ENCODE measurements at regions not wholly inside any gene's neighbourhood (a gene's known extent, or its start where the extent isn't known, plus 50 kb on each side); places are given as distances from the start of the nearest gene placed in this dataset.

- no peak for DNase-seq
- H3K4me3 ChIP-seq (ENCODE audit: low read length in 2 of 2) = no peak overlapping the region
- H3K27ac ChIP-seq (ENCODE audit: low read depth in 1 of 2, low read length in 2 of 2) = no peak overlapping the region
- no peaks in the 10 kb centered on the region for H3K27me3 ChIP-seq (ENCODE audit: control insufficient read depth in 1 of 2, insufficient read depth in 2 of 2, low read length in 1 of 2)
- H3K36me3 ChIP-seq (ENCODE audit: control insufficient read depth in 1 of 2, insufficient read depth in 2 of 2, low read length in 1 of 2) = no peaks in the 10 kb centered on the region
- peaks cover 0 to 2% of the 10 kb centered on the region in 2 donors for H3K4me1 ChIP-seq (ENCODE audit: control insufficient read depth in 1 of 2, insufficient read depth in 2 of 2, low read length in 2 of 2)
- no peaks in the 10 kb centered on the region for H3K9me3 ChIP-seq (ENCODE audit: control insufficient read depth, low read length)
- 12 to 54% methylated on average over 2 of the region's 2 CpGs for WGBS, 2 donors
- intact Hi-C loops (cut with DNase I) = loop anchor here in 1 of 2 donors (10.0 kb wide), 1 partner anchor 73 kb away; the partner anchor contains the start of gene PHACTR2
- no peak for ATAC-seq (ENCODE audit: low FRiP score)
Observed at GRCh38 chr6:143601504-143601903, 76.3 kb upstream of the PHACTR2 start.

GRCh38 chr6:143600821-143601220 lies 76.9 kb upstream of the PHACTR2 start:
- Histone ChIP-seq H3K27ac (ENCODE audit: low read depth in 1 of 2, low read length in 2 of 2) (no peak overlapping the region), H3K36me3 (ENCODE audit: control insufficient read depth in 1 of 2, insufficient read depth in 2 of 2, low read length in 1 of 2) (no peaks in the 10 kb centered on the region), H3K9me3 (ENCODE audit: control insufficient read depth, low read length) (no peaks in the 10 kb centered on the region), H3K4me3 (ENCODE audit: low read length in 2 of 2) (no peak overlapping the region), H3K27me3 (ENCODE audit: control insufficient read depth in 1 of 2, insufficient read depth in 2 of 2, low read length in 1 of 2) (no peaks in the 10 kb centered on the region), H3K4me1 (ENCODE audit: control insufficient read depth in 1 of 2, insufficient read depth in 2 of 2, low read length in 2 of 2) (peaks cover 0 to 7% of the 10 kb centered on the region in 2 donors)
- ATAC-seq (ENCODE audit: low FRiP score) (no peak), DNase-seq (no peak)
- WGBS, 2 donors = 95 to 96% methylated on average over 2 of the region's 2 CpGs
- intact Hi-C loops (cut with DNase I) = loop anchor here in 1 of 2 donors (10.0 kb wide), 1 partner anchor 74 kb away; the partner anchor contains the start of gene PHACTR2

- intact Hi-C loops (cut with DNase I) = no loop called here
- ATAC-seq (ENCODE audit: low FRiP score) = no peak
- DNase-seq = no peak
- WGBS, 2 donors = 95 to 96% methylated on average over 3 of the region's 3 CpGs
- Histone ChIP-seq H3K27me3 (ENCODE audit: control insufficient read depth in 1 of 2, insufficient read depth in 2 of 2, low read length in 1 of 2) (no peaks in the 10 kb centered on the region), H3K4me3 (ENCODE audit: low read length in 2 of 2) (no peak overlapping the region), H3K36me3 (ENCODE audit: control insufficient read depth in 1 of 2, insufficient read depth in 2 of 2, low read length in 1 of 2) (no peaks in the 10 kb centered on the region), H3K4me1 (ENCODE audit: control insufficient read depth in 1 of 2, insufficient read depth in 2 of 2, low read length in 2 of 2) (peaks cover 0 to 7% of the 10 kb centered on the region in 2 donors), H3K27ac (ENCODE audit: low read depth in 1 of 2, low read length in 2 of 2) (no peak overlapping the region), H3K9me3 (ENCODE audit: control insufficient read depth, low read length) (no peaks in the 10 kb centered on the region)
Observed at GRCh38 chr6:143598466-143599080, 79.2 kb upstream of the PHACTR2 start.

- H3K27ac ChIP-seq (ENCODE audit: low read depth in 1 of 2, low read length in 2 of 2) = no peak overlapping the region
- peaks cover 0 to 7% of the 10 kb centered on the region in 2 donors for H3K4me1 ChIP-seq (ENCODE audit: control insufficient read depth in 1 of 2, insufficient read depth in 2 of 2, low read length in 2 of 2)
- no peaks in the 10 kb centered on the region for H3K36me3 ChIP-seq (ENCODE audit: control insufficient read depth in 1 of 2, insufficient read depth in 2 of 2, low read length in 1 of 2)
- H3K9me3 ChIP-seq (ENCODE audit: control insufficient read depth, low read length) = no peaks in the 10 kb centered on the region
- WGBS, 2 donors = 18 to 24% methylated on average over 4 of the region's 4 CpGs
- intact Hi-C loops (cut with DNase I) = no loop called here
- peak; percentile 72 to 75 for DNase-seq
- peak; percentile 73 for ATAC-seq (ENCODE audit: low FRiP score)
- no peak overlapping the region for H3K4me3 ChIP-seq (ENCODE audit: low read length in 2 of 2)
- H3K27me3 ChIP-seq (ENCODE audit: control insufficient read depth in 1 of 2, insufficient read depth in 2 of 2, low read length in 1 of 2) = no peaks in the 10 kb centered on the region
Observed at GRCh38 chr6:143596866-143597265, 80.9 kb upstream of the PHACTR2 start.

- 31 to 36% methylated on average over 5 of the region's 5 CpGs for WGBS, 2 donors
- intact Hi-C loops (cut with DNase I) = no loop called here
- DNase-seq (no peak), ATAC-seq (ENCODE audit: low FRiP score) (no peak)
- Histone ChIP-seq H3K9me3 (ENCODE audit: control insufficient read depth, low read length) (no peaks in the 10 kb centered on the region), H3K27me3 (ENCODE audit: control insufficient read depth in 1 of 2, insufficient read depth in 2 of 2, low read length in 1 of 2) (no peaks in the 10 kb centered on the region), H3K36me3 (ENCODE audit: control insufficient read depth in 1 of 2, insufficient read depth in 2 of 2, low read length in 1 of 2) (no peaks in the 10 kb centered on the region), H3K4me1 (ENCODE audit: control insufficient read depth in 1 of 2, insufficient read depth in 2 of 2, low read length in 2 of 2) (peaks cover 0 to 7% of the 10 kb centered on the region in 2 donors), H3K27ac (ENCODE audit: low read depth in 1 of 2, low read length in 2 of 2) (no peak overlapping the region), H3K4me3 (ENCODE audit: low read length in 2 of 2) (no peak overlapping the region)
Observed at GRCh38 chr6:143595251-143596036, 82.3 kb upstream of the PHACTR2 start.

GRCh38 chr6:143594647-143595046 lies 83.1 kb upstream of the PHACTR2 start:
- H3K4me1 ChIP-seq (ENCODE audit: control insufficient read depth in 1 of 2, insufficient read depth in 2 of 2, low read length in 2 of 2) = peaks cover 0 to 7% of the 10 kb centered on the region in 2 donors
- H3K27me3 ChIP-seq (ENCODE audit: control insufficient read depth in 1 of 2, insufficient read depth in 2 of 2, low read length in 1 of 2) = no peaks in the 10 kb centered on the region
- no peaks in the 10 kb centered on the region for H3K9me3 ChIP-seq (ENCODE audit: control insufficient read depth, low read length)
- peak overlapping the region in 1 of 2 donors; percentile 9 for H3K27ac ChIP-seq (ENCODE audit: low read depth in 1 of 2, low read length in 2 of 2)
- no peak for ATAC-seq (ENCODE audit: low FRiP score)
- intact Hi-C loops (cut with DNase I) = no loop called here
- WGBS, 2 donors = 86 to 89% methylated on average over 4 of the region's 4 CpGs
- no peak overlapping the region for H3K4me3 ChIP-seq (ENCODE audit: low read length in 2 of 2)
- H3K36me3 ChIP-seq (ENCODE audit: control insufficient read depth in 1 of 2, insufficient read depth in 2 of 2, low read length in 1 of 2) = no peaks in the 10 kb centered on the region
- no peak for DNase-seq

GRCh38 chr6:143592335-143592734 lies 80.8 kb upstream of the FUCA2 start:
- no peak overlapping the region for H3K27ac ChIP-seq (ENCODE audit: low read depth in 1 of 2, low read length in 2 of 2)
- 76 to 79% methylated on average over 6 of the region's 6 CpGs for WGBS, 2 donors
- DNase-seq = no peak
- intact Hi-C loops (cut with DNase I) = no loop called here
- H3K9me3 ChIP-seq (ENCODE audit: control insufficient read depth, low read length) = no peaks in the 10 kb centered on the region
- no peak for ATAC-seq (ENCODE audit: low FRiP score)
- H3K27me3 ChIP-seq (ENCODE audit: control insufficient read depth in 1 of 2, insufficient read depth in 2 of 2, low read length in 1 of 2) = no peaks in the 10 kb centered on the region
- no peaks in the 10 kb centered on the region for H3K36me3 ChIP-seq (ENCODE audit: control insufficient read depth in 1 of 2, insufficient read depth in 2 of 2, low read length in 1 of 2)
- no peak overlapping the region for H3K4me3 ChIP-seq (ENCODE audit: low read length in 2 of 2)
- peaks cover 0 to 7% of the 10 kb centered on the region in 2 donors for H3K4me1 ChIP-seq (ENCODE audit: control insufficient read depth in 1 of 2, insufficient read depth in 2 of 2, low read length in 2 of 2)

- Histone ChIP-seq H3K27me3 (ENCODE audit: control insufficient read depth in 1 of 2, insufficient read depth in 2 of 2, low read length in 1 of 2) (no peaks in the 10 kb centered on the region), H3K27ac (ENCODE audit: low read depth in 1 of 2, low read length in 2 of 2) (no peak overlapping the region), H3K36me3 (ENCODE audit: control insufficient read depth in 1 of 2, insufficient read depth in 2 of 2, low read length in 1 of 2) (no peaks in the 10 kb centered on the region), H3K9me3 (ENCODE audit: control insufficient read depth, low read length) (no peaks in the 10 kb centered on the region), H3K4me3 (ENCODE audit: low read length in 2 of 2) (no peak overlapping the region), H3K4me1 (ENCODE audit: control insufficient read depth in 1 of 2, insufficient read depth in 2 of 2, low read length in 2 of 2) (peaks cover 0 to 4% of the 10 kb centered on the region in 2 donors)
- intact Hi-C loops (cut with DNase I) = no loop called here
- WGBS, 2 donors = 98 to 99% methylated on average over 4 of the region's 4 CpGs
- ATAC-seq (ENCODE audit: low FRiP score) = no peak
- DNase-seq = no peak
Observed at GRCh38 chr6:143591441-143591840, 79.9 kb upstream of the FUCA2 start.

GRCh38 chr6:143589162-143589561 lies 77.6 kb upstream of the FUCA2 start:
- no peaks in the 10 kb centered on the region for H3K36me3 ChIP-seq (ENCODE audit: control insufficient read depth in 1 of 2, insufficient read depth in 2 of 2, low read length in 1 of 2)
- ATAC-seq (ENCODE audit: low FRiP score) = no peak
- intact Hi-C loops (cut with DNase I) = no loop called here
- DNase-seq = no peak
- no peaks in the 10 kb centered on the region for H3K4me1 ChIP-seq (ENCODE audit: control insufficient read depth in 1 of 2, insufficient read depth in 2 of 2, low read length in 2 of 2)
- no peaks in the 10 kb centered on the region for H3K9me3 ChIP-seq (ENCODE audit: control insufficient read depth, low read length)
- H3K27ac ChIP-seq (ENCODE audit: low read depth in 1 of 2, low read length in 2 of 2) = no peak overlapping the region
- WGBS, 2 donors = 93 to 95% methylated on average over 4 of the region's 4 CpGs
- H3K4me3 ChIP-seq (ENCODE audit: low read length in 2 of 2) = no peak overlapping the region
- H3K27me3 ChIP-seq (ENCODE audit: control insufficient read depth in 1 of 2, insufficient read depth in 2 of 2, low read length in 1 of 2) = no peaks in the 10 kb centered on the region

All from aorta (tissue), 5 donors.